ENCODE measurements at regions not wholly inside any gene's neighbourhood (a gene's known extent, or its start where the extent isn't known, plus 50 kb on each side); places are given as distances from the start of the nearest gene placed in this dataset.

GRCh38 chr3:117625174-117625573 lies 915.6 kb downstream of the TUSC7 start:
- Histone ChIP-seq H3K36me3 (no peaks in the 10 kb centered on the region), H3K9me3 (replicated peaks) (no peaks in the 10 kb centered on the region), H3K27ac (replicated peaks) (no peak overlapping the region), H3K4me3 (no peak overlapping the region), H3K27me3 (ENCODE audit: low read depth) (no peaks in the 10 kb centered on the region), H3K4me1 (no peaks in the 10 kb centered on the region)
- intact Hi-C loops (cut with micrococcal nuclease), result no loop called here
- DNase-seq, result no peak
- TF ChIP-seq CTCF (IDR thresholded peaks at IDR 0.05; ENCODE audit: borderline replicate concordance), result no peak

- intact Hi-C loops (cut with micrococcal nuclease), result no loop called here
- Histone ChIP-seq H3K9me3 (replicated peaks) (no peaks in the 10 kb centered on the region), H3K4me3 (no peak overlapping the region), H3K27ac (replicated peaks) (no peak overlapping the region), H3K27me3 (ENCODE audit: low read depth) (no peaks in the 10 kb centered on the region), H3K36me3 (no peaks in the 10 kb centered on the region), H3K4me1 (no peaks in the 10 kb centered on the region)
- TF ChIP-seq CTCF (IDR thresholded peaks at IDR 0.05; ENCODE audit: borderline replicate concordance), result no peak
- no peak for DNase-seq
Observed at GRCh38 chr3:117626577-117626976, 917.0 kb downstream of the TUSC7 start.

GRCh38 chr3:117628823-117629291 lies 919.3 kb downstream of the TUSC7 start:
- Histone ChIP-seq H3K27ac (replicated peaks) (no peak overlapping the region), H3K27me3 (ENCODE audit: low read depth) (no peaks in the 10 kb centered on the region), H3K4me3 (no peak overlapping the region), H3K9me3 (replicated peaks) (no peaks in the 10 kb centered on the region), H3K4me1 (no peaks in the 10 kb centered on the region), H3K36me3 (no peaks in the 10 kb centered on the region)
- DNase-seq, result no peak
- no peak for TF ChIP-seq CTCF (IDR thresholded peaks at IDR 0.05; ENCODE audit: borderline replicate concordance)
- intact Hi-C loops (cut with micrococcal nuclease), result no loop called here

GRCh38 chr3:117629505-117629904 lies 919.9 kb downstream of the TUSC7 start:
- Histone ChIP-seq H3K9me3 (replicated peaks) (no peaks in the 10 kb centered on the region), H3K27ac (replicated peaks) (no peak overlapping the region), H3K4me1 (no peaks in the 10 kb centered on the region), H3K36me3 (no peaks in the 10 kb centered on the region), H3K4me3 (no peak overlapping the region), H3K27me3 (ENCODE audit: low read depth) (no peaks in the 10 kb centered on the region)
- DNase-seq, result no peak
- no peak for TF ChIP-seq CTCF (IDR thresholded peaks at IDR 0.05; ENCODE audit: borderline replicate concordance)
- intact Hi-C loops (cut with micrococcal nuclease), result no loop called here

- intact Hi-C loops (cut with micrococcal nuclease), result no loop called here
- no peak for DNase-seq
- H3K27me3 ChIP-seq (ENCODE audit: low read depth), result no peaks in the 10 kb centered on the region
- H3K4me1 ChIP-seq, result no peaks in the 10 kb centered on the region
- no peaks in the 10 kb centered on the region for H3K9me3 ChIP-seq (replicated peaks)
- H3K27ac ChIP-seq (replicated peaks), result no peak overlapping the region
- H3K4me3 ChIP-seq, result no peak overlapping the region
- TF ChIP-seq CTCF (IDR thresholded peaks at IDR 0.05; ENCODE audit: borderline replicate concordance), result no peak
- H3K36me3 ChIP-seq, result no peaks in the 10 kb centered on the region
Observed at GRCh38 chr3:117630469-117630868, 920.9 kb downstream of the TUSC7 start.

- TF ChIP-seq CTCF (IDR thresholded peaks at IDR 0.05; ENCODE audit: borderline replicate concordance), result no peak
- Histone ChIP-seq H3K27me3 (ENCODE audit: low read depth) (no peaks in the 10 kb centered on the region), H3K36me3 (no peaks in the 10 kb centered on the region), H3K4me3 (no peak overlapping the region), H3K9me3 (replicated peaks) (no peaks in the 10 kb centered on the region), H3K4me1 (no peaks in the 10 kb centered on the region), H3K27ac (replicated peaks) (no peak overlapping the region)
- intact Hi-C loops (cut with micrococcal nuclease), result no loop called here
- no peak for DNase-seq
Observed at GRCh38 chr3:117630885-117631284, 921.3 kb downstream of the TUSC7 start.
